D721Med (cell line): ENCODE measurements at regions not wholly inside any gene's neighbourhood (a gene's known extent, or its start where the extent isn't known, plus 50 kb on each side); places are given as distances from the start of the nearest gene placed in this dataset.

Experiments
- DNase-seq: peaks from one replicate; pipeline ENCODE4 v3.0.0; 2011; ENCODE audit warnings: low spot score; ENCODE audit not compliant: insufficient read length
- FAIRE-seq: peaks from 2 replicates; lab custom pipeline; 2011; peaks lifted over from hg19 to GRCh38; lab: Jason Lieb, UNC
- TF ChIP-seq, protein P1 (sequence below): IDR thresholded peaks from 2 replicates; pipeline ENCODE4 v1.5.1; 2012; ENCODE audit warnings: mild to moderate bottlenecking, control low read depth; ENCODE audit not compliant: insufficient read depth; ENCODE audit errors: missing control alignments

DNA sequence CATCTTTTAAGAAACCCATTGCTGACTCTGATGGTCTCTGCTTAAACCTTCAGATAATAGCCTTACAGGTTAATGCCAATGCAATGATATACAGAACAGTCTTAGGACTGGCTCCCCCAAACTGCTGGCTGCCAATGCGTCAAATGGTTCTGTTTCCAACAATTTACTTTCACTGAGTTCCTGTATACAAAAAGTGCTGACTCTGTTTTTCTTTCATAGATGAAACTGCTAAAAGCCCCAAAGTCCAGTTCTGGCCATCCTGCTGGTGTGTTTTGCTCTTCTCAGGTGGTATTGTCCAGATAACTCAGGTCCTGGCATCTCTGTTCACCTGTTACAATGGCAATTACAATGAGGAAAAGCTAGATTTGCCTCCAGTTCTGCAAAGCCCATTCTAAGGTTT is 326.9 kb downstream of the GRIN2B start:
- TF ChIP-seq, protein P1, sequence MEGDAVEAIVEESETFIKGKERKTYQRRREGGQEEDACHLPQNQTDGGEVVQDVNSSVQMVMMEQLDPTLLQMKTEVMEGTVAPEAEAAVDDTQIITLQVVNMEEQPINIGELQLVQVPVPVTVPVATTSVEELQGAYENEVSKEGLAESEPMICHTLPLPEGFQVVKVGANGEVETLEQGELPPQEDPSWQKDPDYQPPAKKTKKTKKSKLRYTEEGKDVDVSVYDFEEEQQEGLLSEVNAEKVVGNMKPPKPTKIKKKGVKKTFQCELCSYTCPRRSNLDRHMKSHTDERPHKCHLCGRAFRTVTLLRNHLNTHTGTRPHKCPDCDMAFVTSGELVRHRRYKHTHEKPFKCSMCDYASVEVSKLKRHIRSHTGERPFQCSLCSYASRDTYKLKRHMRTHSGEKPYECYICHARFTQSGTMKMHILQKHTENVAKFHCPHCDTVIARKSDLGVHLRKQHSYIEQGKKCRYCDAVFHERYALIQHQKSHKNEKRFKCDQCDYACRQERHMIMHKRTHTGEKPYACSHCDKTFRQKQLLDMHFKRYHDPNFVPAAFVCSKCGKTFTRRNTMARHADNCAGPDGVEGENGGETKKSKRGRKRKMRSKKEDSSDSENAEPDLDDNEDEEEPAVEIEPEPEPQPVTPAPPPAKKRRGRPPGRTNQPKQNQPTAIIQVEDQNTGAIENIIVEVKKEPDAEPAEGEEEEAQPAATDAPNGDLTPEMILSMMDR = no peak
- no peak for DNase-seq
- FAIRE-seq = no peak

DNA sequence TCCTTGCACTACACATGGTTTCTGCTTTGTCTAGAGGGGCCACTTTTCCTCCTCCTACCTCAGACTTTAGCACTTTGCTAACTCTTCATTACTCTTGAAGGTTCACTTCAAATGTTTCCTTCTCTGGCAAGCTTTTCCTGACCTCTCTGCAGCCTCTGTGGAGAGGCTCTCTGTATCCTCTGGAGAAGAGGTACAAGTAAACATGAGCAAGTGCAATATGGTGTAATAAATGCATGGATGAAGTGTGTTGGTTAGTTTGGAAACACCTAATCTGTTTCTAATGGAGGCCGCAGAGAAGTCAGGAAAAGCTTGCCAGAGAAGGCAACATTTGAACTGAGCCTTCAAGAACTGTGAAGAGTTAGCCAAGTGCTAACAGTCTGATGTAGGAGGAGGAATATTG is 329.3 kb downstream of the GRIN2B start:
- DNase-seq = no peak
- TF ChIP-seq, protein P1 = no peak
- FAIRE-seq = no peak

DNA sequence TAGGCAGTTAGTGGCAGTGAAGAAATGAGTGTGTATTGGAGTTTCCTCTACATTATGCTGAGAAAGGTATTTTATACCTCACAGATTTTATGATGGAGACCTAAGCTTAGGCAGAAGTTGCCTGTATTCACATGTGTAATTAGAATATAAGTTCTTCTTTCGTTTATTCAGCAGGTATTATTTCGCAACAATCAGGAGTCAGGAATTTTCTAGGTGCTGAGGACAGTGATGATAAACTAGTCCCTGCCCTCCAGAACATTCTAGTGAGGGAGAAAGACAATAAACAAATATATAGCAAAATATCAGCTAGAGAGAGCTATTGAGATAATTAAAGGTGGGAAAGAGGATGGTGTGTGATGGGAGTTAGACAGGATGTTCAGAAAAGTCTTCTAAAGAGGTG is 345.7 kb downstream of the GRIN2B start:
- TF ChIP-seq, protein P1 = no peak
- DNase-seq (no peak), FAIRE-seq (no peak)

DNA sequence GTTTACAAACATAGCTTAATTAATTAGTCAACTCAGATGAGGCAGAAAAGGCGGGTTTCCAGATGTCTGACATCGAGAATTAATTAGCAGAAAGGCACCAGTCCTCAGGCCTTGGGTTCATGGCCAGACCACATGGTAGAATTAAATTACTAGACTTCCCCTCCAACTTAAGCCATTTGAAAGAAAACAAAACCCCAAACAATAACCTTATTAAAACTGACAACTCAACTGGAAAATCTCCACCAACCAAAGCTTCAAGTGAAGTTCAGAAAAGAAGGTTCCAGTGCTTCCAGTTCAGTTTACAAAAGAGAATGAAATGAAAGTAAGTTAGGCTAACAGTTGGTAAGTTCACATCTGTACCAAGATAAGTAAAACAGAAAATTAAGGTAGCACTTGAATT is 349.5 kb downstream of the GRIN2B start:
- TF ChIP-seq, protein P1 = no peak
- DNase-seq (no peak), FAIRE-seq (no peak)

DNA sequence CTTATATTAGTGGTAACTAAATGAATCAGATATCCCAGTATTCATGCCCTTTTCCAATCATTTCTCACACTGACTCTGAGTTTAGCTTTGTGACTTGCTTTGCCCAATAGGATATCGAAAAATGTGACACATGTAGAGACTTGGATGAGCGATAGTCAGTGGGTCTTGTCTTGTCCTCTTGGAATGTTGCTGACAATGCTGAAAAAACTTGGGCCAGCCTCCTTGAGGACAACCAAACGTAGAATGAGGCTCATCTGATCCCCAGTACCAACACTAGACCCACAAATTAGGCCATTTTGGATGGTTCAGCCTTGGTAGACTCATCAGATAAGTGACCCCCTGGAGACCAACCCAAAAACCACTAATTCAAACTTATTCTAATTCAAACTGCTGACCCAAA is 351.0 kb downstream of the GRIN2B start:
- TF ChIP-seq, protein P1 = no peak
- DNase-seq = no peak
- no peak for FAIRE-seq

DNA sequence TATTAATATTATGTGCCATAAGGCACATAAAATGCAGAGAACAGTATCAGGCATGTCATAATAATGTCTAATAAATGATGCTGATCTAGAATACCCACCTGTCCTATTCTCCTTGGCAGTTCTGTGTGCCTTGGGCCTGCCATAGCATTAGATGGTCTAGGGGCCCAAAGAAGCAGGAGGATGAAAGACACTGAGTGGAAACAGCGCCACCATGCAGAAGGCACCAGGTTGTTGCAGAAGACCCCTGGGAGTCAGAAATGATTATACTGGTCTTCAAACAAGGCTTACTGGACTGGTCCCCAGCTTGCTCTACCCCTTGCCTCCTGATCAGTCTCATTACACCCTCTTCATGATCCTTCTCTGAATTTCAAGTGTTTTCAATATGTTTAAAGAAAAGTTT is 353.3 kb downstream of the GRIN2B start:
- FAIRE-seq (no peak), DNase-seq (no peak)
- TF ChIP-seq, protein P1 = no peak

DNA sequence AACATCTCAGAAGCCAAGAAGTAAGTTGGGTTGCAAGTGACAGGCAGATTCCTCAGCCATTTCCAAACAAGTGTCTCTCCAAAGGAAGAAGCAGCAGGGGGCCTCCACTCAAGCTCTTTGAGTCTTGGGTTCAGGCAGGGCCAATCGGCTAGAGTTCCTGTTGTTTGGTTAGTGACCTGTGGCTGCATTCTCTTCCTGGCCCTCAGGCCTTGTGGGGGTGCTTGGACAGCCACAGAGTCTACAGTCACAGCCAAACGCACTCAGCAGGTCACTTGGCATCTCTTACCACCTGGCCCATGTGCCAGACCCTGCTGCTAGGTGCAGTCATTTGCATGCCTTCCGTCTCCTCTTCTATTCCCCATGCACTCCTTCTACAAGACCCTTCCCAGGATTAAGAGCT is 353.9 kb downstream of the GRIN2B start:
- no peak for FAIRE-seq
- no peak for DNase-seq
- TF ChIP-seq, protein P1 = no peak
